NCI-H1694 treated with DMSO at 0.1 percent for 48 hours (cell line): ENCODE measurements at regions not wholly inside any gene's neighbourhood (a gene's known extent, or its start where the extent isn't known, plus 50 kb on each side); places are given as distances from the start of the nearest gene placed in this dataset.
"Not testable (repeated sequence)": the region's sequence is repeated elsewhere in the genome, so short reads cannot be mapped to it uniquely, and the experiment has no call there.

ENCODE experiments used
- DNase-seq: peaks from one replicate; lab custom pipeline; 2025; lab: John Stamatoyannopoulos, UW

GRCh38 chr12:34304001-34304400 is 281.7 kb downstream of the ALG10 start:
- no peak for DNase-seq

- no peak for DNase-seq
These were observed 282.2 kb downstream of the ALG10 start for GRCh38 chr12:34304546-34304945.

GRCh38 chr12:34305176-34305575 is 282.9 kb downstream of the ALG10 start:
- no peak for DNase-seq

- DNase-seq: no peak
These were observed 284.0 kb downstream of the ALG10 start for GRCh38 chr12:34306133-34306830.

- DNase-seq: not testable (repeated sequence)
These were observed 287.8 kb downstream of the ALG10 start for GRCh38 chr12:34309806-34310804.

- DNase-seq: no peak
These were observed 289.0 kb downstream of the ALG10 start for GRCh38 chr12:34311337-34311736.

- no peak for DNase-seq
These were observed 305.4 kb downstream of the ALG10 start for GRCh38 chr12:34327671-34328070.

GRCh38 chr12:34333337-34333736 is 311.0 kb downstream of the ALG10 start:
- DNase-seq: no peak

- no peak for DNase-seq
These were observed 312.2 kb downstream of the ALG10 start for GRCh38 chr12:34334538-34334937.

- no peak for DNase-seq
These were observed 312.9 kb downstream of the ALG10 start for GRCh38 chr12:34334953-34335743.

GRCh38 chr12:34335819-34336262 is 313.5 kb downstream of the ALG10 start:
- DNase-seq: no peak

- no peak for DNase-seq
These were observed 314.5 kb downstream of the ALG10 start for GRCh38 chr12:34336619-34337465.

- no peak for DNase-seq
These were observed 316.5 kb downstream of the ALG10 start for GRCh38 chr12:34338751-34339150.

- no peak for DNase-seq
These were observed 317.6 kb downstream of the ALG10 start for GRCh38 chr12:34339922-34340321.

- no peak for DNase-seq
These were observed 318.5 kb downstream of the ALG10 start for GRCh38 chr12:34340534-34341361.

GRCh38 chr12:34341362-34341733 is 319.1 kb downstream of the ALG10 start:
- DNase-seq: no peak

- DNase-seq: no peak
These were observed 319.8 kb downstream of the ALG10 start for GRCh38 chr12:34342048-34342447.

- DNase-seq: no peak
These were observed 321.0 kb downstream of the ALG10 start for GRCh38 chr12:34343345-34343744.

- no peak for DNase-seq
These were observed 321.5 kb downstream of the ALG10 start for GRCh38 chr12:34343766-34344165.

- no peak for DNase-seq
These were observed 322.7 kb downstream of the ALG10 start for GRCh38 chr12:34344851-34345522.
